GM21526 (cell line): ENCODE measurements at regions not wholly inside any gene's neighbourhood (a gene's known extent, or its start where the extent isn't known, plus 50 kb on each side); places are given as distances from the start of the nearest gene placed in this dataset.

Source experiments
- ATAC-seq: cut with Tn5 transposase; IDR thresholded peaks from one replicate; pipeline ENCODE4 v1.9.1; 2021; ENCODE audit warnings: moderate library complexity; ENCODE audit not compliant: unreplicated experiment, low FRiP score

DNA sequence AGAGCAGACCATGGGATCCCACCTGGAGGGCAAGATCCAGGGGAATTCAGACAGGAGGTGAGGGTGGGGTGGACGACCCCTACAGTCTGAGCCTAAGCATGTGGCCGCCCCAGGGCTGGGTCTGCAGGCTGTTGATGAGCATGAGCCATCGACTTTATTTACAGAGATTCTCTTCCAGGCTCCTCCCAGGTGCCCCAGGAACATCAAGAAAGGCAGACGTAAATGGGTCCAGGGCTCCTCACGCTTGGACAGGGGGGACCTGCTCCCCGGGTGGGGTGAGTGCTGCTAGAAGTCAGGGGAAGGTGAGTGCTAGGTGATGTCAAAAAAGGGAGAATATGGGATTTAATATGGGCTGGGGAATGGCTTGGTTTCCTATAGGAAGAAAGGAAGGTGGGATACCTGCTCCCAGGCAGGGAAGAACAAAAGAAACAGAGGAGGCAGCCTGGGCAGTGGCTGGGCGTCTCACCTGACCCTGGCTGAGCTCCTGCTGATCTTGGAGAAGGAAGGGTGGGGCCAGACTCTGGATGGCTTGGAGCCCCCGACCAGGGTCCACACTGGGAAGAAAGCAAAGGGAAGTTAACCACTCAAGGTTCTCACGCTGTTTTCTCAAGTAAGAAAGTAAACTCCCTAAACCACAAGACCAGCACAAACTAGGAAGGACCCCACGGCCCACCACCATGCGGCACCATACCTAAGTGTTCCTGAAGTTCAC is 162.1 kb upstream of the SHH start:
- ATAC-seq: no peak

DNA sequence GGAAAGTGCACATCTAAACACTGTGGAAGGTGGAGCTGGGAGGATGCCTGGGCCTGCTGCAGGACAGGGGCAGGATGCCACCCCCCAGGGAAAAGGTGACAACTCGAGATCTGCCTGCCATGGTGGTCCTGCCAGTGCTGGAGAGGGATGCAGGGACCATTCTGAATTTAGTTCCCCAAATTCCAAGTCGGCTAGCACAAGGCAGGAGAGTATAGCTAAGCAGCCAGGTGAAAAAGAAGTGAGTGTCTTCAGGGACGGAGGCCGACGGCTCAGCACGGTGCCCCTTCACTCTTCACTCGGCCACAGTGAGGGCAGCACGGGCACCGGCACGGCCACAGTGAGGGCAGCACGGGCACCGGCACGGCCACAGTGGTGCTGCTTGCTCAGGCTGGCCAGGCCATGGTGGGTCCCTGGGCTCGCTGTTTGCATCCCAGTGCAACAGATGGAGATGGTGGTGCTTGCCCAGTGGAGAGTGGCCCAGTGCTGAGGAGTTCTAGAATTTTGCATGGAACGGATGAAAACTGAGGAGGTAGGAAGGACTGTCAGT is 161.3 kb upstream of the SHH start:
- no peak for ATAC-seq

DNA sequence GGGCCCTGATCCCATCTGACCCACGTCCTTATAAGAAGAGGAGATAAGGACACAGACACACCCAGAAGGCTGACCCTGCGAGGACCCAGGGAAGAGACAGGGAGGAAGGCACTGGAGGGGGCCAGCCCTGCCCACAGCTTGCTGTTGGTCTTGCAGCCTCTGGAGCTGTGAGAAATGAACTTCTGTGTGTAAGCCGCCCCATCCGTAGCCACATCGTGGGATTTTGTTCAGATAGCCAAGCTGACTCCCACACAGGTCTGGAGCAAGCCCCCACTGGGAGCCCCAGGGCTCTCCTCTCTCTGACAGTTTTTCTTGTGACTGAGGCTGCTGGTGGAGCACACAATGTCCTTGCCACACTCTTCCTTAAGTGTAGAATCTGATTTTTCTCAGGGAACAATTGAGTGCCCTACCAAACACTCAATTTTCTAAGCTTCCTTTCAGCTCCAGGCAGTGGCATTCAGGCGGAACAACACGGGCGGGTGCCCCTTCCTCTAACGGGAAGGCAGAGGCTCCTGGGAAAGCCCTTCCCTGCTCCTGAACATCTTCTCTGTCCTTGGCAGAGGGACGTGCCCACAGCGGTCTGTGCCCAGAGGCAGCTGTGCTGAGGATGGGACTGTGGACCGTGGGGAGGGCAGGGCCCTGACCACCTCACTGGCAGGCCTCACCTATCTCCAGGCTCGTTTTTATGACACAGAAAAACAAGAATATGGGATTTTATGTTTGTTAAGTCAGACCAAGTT is 160.6 kb upstream of the SHH start:
- no peak for ATAC-seq

GRCh38 chr7:155972247-155972646 is 160.0 kb upstream of the SHH start:
- ATAC-seq: no peak

DNA sequence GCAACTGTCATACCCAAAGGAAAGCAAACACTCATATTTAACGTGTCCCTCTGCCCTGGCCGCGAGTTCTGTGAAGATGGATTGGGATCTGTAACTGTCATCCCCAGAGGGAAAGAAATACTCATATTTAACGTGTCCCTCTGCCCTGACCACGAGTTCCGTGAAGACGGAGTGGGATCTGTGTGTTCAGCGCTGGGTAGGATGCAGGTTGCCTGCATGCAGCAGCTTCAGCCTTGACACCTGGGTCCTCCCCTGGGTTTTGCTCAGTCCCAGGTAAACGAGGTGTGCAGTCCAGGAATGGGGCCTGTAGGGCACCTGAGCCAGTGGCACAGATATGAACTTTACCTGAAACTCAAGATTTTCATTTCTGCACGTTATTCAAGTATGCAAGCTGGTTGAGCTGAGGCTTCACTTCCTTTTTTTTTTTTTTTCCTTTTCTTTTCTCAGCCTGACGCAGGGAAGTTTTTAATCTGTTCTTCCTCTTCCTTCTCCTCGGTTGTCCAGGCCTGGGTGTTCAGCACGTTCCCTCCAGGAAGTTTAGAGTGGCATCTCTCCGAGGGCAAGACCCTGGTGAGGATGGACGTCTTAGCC is 159.0 kb upstream of the SHH start:
- no peak for ATAC-seq

GRCh38 chr7:155969192-155969929 is 157.1 kb upstream of the SHH start:
- no peak for ATAC-seq

GRCh38 chr7:155965010-155965409 is 152.7 kb upstream of the SHH start:
- ATAC-seq: no peak

- ATAC-seq: no peak
Observed at GRCh38 chr7:155964543-155964942, 152.3 kb upstream of the SHH start.

- no peak for ATAC-seq
Observed at GRCh38 chr7:155963771-155964195, 151.5 kb upstream of the SHH start.

- ATAC-seq: no peak
Observed at GRCh38 chr7:155963356-155963755, 151.1 kb upstream of the SHH start.

DNA sequence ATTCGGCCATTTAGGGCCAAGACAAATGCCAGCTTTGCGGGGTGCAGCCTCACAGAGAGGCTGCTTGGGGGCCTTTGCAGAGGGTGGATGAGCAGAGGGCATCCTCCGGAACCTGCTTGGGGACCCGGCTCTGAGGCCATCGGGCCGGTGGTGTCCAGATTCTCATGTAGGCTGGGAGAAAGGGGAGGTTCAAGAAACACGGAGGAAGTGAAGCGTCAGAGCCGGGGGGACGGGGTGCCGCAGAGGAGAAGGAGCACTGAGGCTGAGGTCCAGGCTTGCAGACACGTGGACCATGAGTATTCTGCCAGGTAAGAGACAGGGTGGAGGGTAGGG is 150.7 kb upstream of the SHH start:
- ATAC-seq: no peak

DNA sequence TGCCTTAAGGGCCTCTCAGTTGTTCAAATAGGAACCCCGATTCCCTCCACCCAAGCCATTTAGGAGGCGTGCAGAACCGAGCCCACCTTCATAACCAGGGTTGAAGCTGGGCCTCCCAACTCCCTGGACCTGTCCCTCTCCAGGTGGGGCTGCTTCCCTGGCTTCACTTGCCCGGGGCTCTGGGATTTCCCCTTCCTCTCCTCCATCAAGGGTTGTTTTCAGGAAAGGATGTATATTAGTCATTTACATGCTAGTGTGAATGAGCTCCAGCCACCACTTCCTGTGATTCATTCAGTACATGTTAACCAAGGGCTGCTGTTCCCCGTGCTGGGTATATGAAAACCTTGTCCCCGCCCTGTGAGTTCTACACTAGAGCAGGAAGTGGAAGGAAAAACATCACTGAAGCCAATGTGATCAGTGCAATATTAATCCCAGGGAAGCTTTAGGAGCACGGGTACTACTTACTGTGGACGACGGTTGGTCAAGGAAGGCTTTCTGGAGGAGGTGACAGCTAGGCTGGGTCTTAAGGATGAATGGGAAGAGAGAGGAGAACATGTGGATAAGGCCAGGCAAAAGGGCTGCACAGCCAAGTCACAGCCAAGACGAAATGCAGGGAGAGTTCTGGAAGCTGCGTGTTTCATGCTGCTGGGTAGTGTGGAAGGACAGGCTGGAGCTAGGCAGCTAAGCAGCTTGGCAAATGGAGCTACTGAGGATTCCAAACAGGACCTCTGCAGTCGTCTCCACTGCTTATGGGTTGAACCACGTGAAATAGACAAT is 150.1 kb upstream of the SHH start:
- ATAC-seq: no peak

DNA sequence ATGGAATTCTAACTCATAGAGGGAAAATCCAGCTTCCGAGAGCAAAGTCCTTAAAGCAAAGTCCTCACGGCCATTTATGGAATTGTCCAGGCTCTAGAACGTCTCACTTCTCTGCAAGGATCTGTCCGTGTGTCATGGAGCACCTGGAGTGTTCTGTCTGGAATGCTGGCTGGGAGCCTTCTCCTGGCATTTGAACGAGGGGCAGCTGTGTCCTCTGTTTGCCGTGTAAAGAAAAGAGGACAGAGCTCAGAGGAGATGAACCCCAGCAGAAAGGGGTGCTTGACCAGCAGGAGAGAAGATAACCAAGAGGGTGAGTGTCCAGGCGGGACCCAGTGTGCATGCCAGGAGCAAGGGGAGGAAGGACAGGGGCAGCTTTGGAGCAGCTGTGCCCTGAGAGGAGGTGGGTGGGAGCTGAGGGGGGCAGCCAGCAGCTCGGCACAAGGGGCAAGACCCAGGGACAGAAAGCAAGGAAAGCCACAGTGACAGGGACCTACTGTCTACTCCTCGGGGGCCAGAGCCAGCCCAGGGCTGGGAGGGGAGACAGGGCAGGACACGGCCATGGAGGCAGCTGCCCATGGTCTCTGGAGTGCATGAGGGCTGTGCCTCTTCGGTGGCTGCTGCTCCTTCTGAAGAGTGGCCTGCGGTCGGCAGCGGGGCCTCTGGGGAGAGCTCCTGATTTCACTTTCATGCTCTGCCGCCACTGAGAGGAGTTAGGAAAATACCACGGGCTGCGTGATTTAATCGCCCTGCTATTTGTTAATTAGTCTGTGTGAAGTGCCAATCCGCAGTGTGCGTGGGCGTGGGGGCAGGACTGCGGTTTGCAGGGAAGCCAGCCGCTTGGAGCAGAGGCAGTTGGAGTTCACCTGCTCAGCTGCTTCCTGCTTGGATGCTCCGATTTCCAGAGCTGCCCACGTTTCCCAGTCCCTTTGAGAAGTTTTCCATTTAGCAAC is 149.3 kb upstream of the SHH start:
- no peak for ATAC-seq

GRCh38 chr7:155959894-155960293 is 147.6 kb upstream of the SHH start:
- ATAC-seq: no peak

DNA sequence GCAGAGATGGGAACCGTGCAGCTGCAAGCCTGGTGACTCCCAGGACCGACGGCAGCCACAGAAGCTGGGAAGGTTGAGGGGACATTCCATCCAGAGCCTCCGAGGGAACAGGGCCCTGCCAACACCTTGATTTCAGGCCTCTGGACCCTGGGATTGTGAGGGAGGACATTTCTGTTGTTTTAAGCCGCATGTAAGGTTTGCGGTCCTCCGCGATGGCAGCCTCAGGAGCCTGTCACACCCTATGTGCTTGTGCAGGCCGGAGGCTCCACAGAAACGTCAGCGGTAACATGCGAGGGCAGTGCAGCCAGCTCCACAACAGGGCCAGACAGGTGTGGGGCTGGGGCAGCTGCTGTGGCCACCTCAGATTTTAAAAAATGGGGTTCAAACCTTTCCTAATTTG is 144.7 kb upstream of the SHH start:
- no peak for ATAC-seq

DNA sequence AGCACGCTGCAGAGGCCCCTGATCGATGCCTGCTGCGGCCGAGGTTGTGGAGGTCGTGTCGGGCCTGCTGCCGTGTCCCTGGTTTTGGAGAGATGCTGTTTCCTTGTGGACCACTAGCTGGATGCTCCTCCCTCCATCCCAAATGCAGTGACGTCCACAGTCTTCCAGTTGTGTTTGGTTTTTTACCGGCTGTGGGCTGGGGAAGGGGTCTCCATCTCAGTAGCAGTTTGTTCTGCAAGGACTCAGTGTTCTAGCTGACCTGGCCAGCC is 143.0 kb upstream of the SHH start:
- no peak for ATAC-seq

- ATAC-seq: no peak
Observed at GRCh38 chr7:155954550-155955366, 142.5 kb upstream of the SHH start.

- ATAC-seq: no peak
Observed at GRCh38 chr7:155953781-155954549, 141.7 kb upstream of the SHH start.
